ENCODE measurements at regions not wholly inside any gene's neighbourhood (a gene's known extent, or its start where the extent isn't known, plus 50 kb on each side); places are given as distances from the start of the nearest gene placed in this dataset.

GRCh38 chr4:22573198-22573597, 57.3 kb upstream of the ADGRA3 start:
- Histone ChIP-seq H3K4me2 (no peak overlapping the region), H3K9me2 (replicated peaks; ENCODE audit: insufficient read depth) (no peaks in the 10 kb centered on the region), H3K27ac (no peak overlapping the region), H4K20me1 (ENCODE audit: insufficient read depth, poor library complexity, severe bottlenecking) (no peaks in the 10 kb centered on the region), H3K36me3 (replicated peaks; ENCODE audit: insufficient read depth, low read depth) (no peaks in the 10 kb centered on the region), H3K4me1 (ENCODE audit: insufficient read depth) (no peaks in the 10 kb centered on the region), H3K9me3 (ENCODE audit: low read depth) (no peaks in the 10 kb centered on the region), H3K79me2 (no peaks in the 10 kb centered on the region), H3K4me3 (no peak overlapping the region), H2AFZ (no peak overlapping the region), H3K27me3 (no peaks in the 10 kb centered on the region)
- 67% methylated on average over 2 of the region's 2 CpGs for WGBS (ENCODE audit: low lambda C conversion rate, missing lambda C conversion rate)
- no peak for TF ChIP-seq EZH2 (IDR thresholded peaks at IDR 0.05; ENCODE audit: borderline replicate concordance)
- peak; percentile 13 for DNase-seq (ENCODE audit: low spot score)

GRCh38 chr4:22573641-22574040, 57.8 kb upstream of the ADGRA3 start:
- TF ChIP-seq, protein P1, sequence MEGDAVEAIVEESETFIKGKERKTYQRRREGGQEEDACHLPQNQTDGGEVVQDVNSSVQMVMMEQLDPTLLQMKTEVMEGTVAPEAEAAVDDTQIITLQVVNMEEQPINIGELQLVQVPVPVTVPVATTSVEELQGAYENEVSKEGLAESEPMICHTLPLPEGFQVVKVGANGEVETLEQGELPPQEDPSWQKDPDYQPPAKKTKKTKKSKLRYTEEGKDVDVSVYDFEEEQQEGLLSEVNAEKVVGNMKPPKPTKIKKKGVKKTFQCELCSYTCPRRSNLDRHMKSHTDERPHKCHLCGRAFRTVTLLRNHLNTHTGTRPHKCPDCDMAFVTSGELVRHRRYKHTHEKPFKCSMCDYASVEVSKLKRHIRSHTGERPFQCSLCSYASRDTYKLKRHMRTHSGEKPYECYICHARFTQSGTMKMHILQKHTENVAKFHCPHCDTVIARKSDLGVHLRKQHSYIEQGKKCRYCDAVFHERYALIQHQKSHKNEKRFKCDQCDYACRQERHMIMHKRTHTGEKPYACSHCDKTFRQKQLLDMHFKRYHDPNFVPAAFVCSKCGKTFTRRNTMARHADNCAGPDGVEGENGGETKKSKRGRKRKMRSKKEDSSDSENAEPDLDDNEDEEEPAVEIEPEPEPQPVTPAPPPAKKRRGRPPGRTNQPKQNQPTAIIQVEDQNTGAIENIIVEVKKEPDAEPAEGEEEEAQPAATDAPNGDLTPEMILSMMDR (IDR thresholded peaks at IDR 0.05; ENCODE audit: poor library complexity) = no peak
- no peak for TF ChIP-seq EZH2phosphoT487 (IDR thresholded peaks at IDR 0.05; ENCODE audit: low read depth, severe bottlenecking, unreplicated experiment)
- TF ChIP-seq EZH2 (IDR thresholded peaks at IDR 0.05; ENCODE audit: borderline replicate concordance) = no peak
- Histone ChIP-seq H3K4me3 (no peak overlapping the region), H3K4me1 (ENCODE audit: insufficient read depth) (no peaks in the 10 kb centered on the region), H3K79me2 (no peaks in the 10 kb centered on the region), H3K9me2 (replicated peaks; ENCODE audit: insufficient read depth) (no peaks in the 10 kb centered on the region), H3K36me3 (replicated peaks; ENCODE audit: insufficient read depth, low read depth) (no peaks in the 10 kb centered on the region), H3K4me2 (no peak overlapping the region), H3K27ac (no peak overlapping the region), H4K20me1 (ENCODE audit: insufficient read depth, poor library complexity, severe bottlenecking) (no peaks in the 10 kb centered on the region), H2AFZ (no peak overlapping the region), H3K9me3 (ENCODE audit: low read depth) (no peaks in the 10 kb centered on the region), H3K27me3 (no peaks in the 10 kb centered on the region)
- DNase-seq (ENCODE audit: low spot score) = no peak
- 63% methylated on average over 1 of the region's 1 CpG for WGBS (ENCODE audit: low lambda C conversion rate, missing lambda C conversion rate)

DNA sequence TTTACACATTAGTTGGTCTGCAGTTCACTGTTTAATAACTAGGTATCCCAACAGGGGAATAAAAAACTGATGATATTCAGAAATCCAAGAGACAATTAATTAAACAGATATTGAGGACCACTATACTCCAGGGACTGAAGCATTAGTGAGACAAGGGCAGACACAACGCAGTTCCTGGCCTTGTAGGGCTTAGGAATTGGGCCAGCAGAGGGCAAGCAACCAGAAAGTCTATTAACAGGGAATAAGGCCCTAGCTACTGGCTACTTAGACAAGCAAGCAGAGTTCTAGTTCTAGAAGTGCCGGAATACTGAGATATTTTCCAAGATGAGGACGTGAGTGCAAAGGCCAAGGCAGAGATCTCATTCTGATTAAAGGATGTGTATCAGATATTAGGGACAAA, 58.6 kb upstream of the ADGRA3 start:
- H3K9me3 ChIP-seq (ENCODE audit: low read depth) = no peaks in the 10 kb centered on the region
- no peaks in the 10 kb centered on the region for H3K79me2 ChIP-seq
- WGBS (ENCODE audit: low lambda C conversion rate, missing lambda C conversion rate) = 86% methylated on average over 3 of the region's 3 CpGs
- no peak for DNase-seq (ENCODE audit: low spot score)
- no peak overlapping the region for H3K4me3 ChIP-seq
- no peaks in the 10 kb centered on the region for H3K4me1 ChIP-seq (ENCODE audit: insufficient read depth)
- H3K27ac ChIP-seq = no peak overlapping the region
- H4K20me1 ChIP-seq (ENCODE audit: insufficient read depth, poor library complexity, severe bottlenecking) = no peaks in the 10 kb centered on the region
- no peak overlapping the region for H2AFZ ChIP-seq
- H3K27me3 ChIP-seq = no peaks in the 10 kb centered on the region
- H3K36me3 ChIP-seq (replicated peaks; ENCODE audit: insufficient read depth, low read depth) = no peaks in the 10 kb centered on the region
- no peaks in the 10 kb centered on the region for H3K9me2 ChIP-seq (replicated peaks; ENCODE audit: insufficient read depth)
- H3K4me2 ChIP-seq = no peak overlapping the region
- TF ChIP-seq EZH2phosphoT487 (IDR thresholded peaks at IDR 0.05; ENCODE audit: low read depth, severe bottlenecking, unreplicated experiment) (no peak), EZH2 (IDR thresholded peaks at IDR 0.05; ENCODE audit: borderline replicate concordance) (no peak)
- TF ChIP-seq, protein P1 (IDR thresholded peaks at IDR 0.05; ENCODE audit: poor library complexity) = no peak

DNA sequence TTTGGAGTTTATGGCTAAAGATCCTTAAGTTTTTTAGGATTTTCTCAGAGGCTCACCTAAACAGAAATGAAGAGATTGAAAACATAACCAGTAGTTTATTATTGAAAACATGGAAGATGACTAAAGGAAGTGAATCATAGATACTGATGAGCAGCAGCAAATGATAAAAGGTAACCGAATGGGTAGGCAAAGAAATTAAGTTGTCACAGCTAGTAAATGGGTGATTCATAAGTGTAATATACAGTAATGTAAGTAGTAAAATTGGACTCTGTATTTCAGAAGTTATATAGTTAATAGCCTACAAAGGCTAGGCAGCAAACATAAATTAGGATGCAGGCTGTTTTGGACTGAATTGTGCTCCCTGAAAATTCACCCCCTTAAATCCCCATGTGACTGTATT, 59.0 kb upstream of the ADGRA3 start:
- H3K4me3 ChIP-seq = no peak overlapping the region
- H3K4me2 ChIP-seq = no peak overlapping the region
- H3K79me2 ChIP-seq = no peaks in the 10 kb centered on the region
- no peaks in the 10 kb centered on the region for H3K4me1 ChIP-seq (ENCODE audit: insufficient read depth)
- 84% methylated on average over 1 of the region's 1 CpG for WGBS (ENCODE audit: low lambda C conversion rate, missing lambda C conversion rate)
- no peak overlapping the region for H3K27ac ChIP-seq
- DNase-seq (ENCODE audit: low spot score) = no peak
- no peaks in the 10 kb centered on the region for H3K27me3 ChIP-seq
- no peaks in the 10 kb centered on the region for H4K20me1 ChIP-seq (ENCODE audit: insufficient read depth, poor library complexity, severe bottlenecking)
- TF ChIP-seq, protein P1 (IDR thresholded peaks at IDR 0.05; ENCODE audit: poor library complexity) = no peak
- no peak overlapping the region for H2AFZ ChIP-seq
- no peaks in the 10 kb centered on the region for H3K9me3 ChIP-seq (ENCODE audit: low read depth)
- H3K36me3 ChIP-seq (replicated peaks; ENCODE audit: insufficient read depth, low read depth) = no peaks in the 10 kb centered on the region
- no peaks in the 10 kb centered on the region for H3K9me2 ChIP-seq (replicated peaks; ENCODE audit: insufficient read depth)
